ENCODE measurements at regions not wholly inside any gene's neighbourhood (a gene's known extent, or its start where the extent isn't known, plus 50 kb on each side); places are given as distances from the start of the nearest gene placed in this dataset.
A peak's percentile ranks its signal among the peaks of the same experiment; 100 is the strongest.

DNA sequence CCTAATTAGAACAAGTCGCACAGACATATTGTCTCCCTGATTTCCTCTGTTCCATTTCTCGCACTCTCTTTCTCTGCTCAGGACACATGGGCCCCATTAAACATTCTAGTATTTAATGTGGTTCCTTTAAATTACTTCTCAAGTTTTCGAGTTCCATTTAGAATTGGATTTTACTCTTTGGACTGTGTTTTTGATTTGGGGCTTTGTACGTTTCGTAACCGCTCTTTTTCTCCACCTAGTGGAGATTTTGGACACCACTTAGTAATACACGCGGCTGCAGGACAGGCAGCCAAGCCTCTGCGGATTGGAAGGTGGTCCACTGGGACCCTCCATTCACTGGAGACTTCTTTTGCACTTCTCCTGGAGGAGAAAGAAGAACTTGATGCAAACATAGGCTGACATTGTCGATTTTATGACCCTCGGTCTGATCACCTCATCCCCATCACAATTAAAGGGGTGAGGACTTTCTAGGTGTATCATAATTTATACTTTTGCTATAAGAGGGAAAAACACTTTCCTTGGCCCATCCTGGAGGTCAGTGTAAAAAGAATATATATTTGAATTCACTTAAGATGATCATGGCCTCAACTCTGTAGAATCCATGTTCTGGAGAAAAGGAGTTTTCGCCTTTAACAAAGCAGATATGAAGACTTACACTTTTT lies 85.7 kb downstream of the NOG start:
- Mint-ChIP-seq H3K36me3 (no peaks in the 10 kb centered on the region), H3K4me3 (peak overlapping the region in 3 of 4 donors; percentile 32 to 86 (median 78)), H3K27ac (peak overlapping the region in 1 of 3 donors; percentile 39), H3K9me3 (peaks cover 0 to 2% (median 0%) of the 10 kb centered on the region in 7 donors), H3K4me1 (peaks cover 5 to 33% (median 14%) of the 10 kb centered on the region in 4 donors), H3K27me3 (peaks cover 62% of the 10 kb centered on the region)
- no peaks in the 10 kb centered on the region for H3K36me3 ChIP-seq (ENCODE audit: control insufficient read depth, insufficient read depth, low read length)
- DNase-seq (peak in 2 of 3 donors; percentile 25 to 53), ATAC-seq (ENCODE audit: low read depth in 2 of 2) (peak; percentile 55 to 59)
- peaks cover 44% of the 10 kb centered on the region for H3K27me3 ChIP-seq (ENCODE audit: control insufficient read depth, insufficient read depth, low read length)
- no peaks in the 10 kb centered on the region for H3K9me3 ChIP-seq (ENCODE audit: control insufficient read depth in 2 of 2, low read length in 2 of 2)
- peaks cover 11% of the 10 kb centered on the region for H3K4me1 ChIP-seq (ENCODE audit: control insufficient read depth, insufficient read depth, low read length, poor library complexity, severe bottlenecking)
- H3K4me3 ChIP-seq (ENCODE audit: low read depth, low read length): peak overlapping the region; percentile 52
- H3K27ac ChIP-seq (ENCODE audit: insufficient read depth, low read length, poor library complexity, severe bottlenecking): no peak overlapping the region

DNA sequence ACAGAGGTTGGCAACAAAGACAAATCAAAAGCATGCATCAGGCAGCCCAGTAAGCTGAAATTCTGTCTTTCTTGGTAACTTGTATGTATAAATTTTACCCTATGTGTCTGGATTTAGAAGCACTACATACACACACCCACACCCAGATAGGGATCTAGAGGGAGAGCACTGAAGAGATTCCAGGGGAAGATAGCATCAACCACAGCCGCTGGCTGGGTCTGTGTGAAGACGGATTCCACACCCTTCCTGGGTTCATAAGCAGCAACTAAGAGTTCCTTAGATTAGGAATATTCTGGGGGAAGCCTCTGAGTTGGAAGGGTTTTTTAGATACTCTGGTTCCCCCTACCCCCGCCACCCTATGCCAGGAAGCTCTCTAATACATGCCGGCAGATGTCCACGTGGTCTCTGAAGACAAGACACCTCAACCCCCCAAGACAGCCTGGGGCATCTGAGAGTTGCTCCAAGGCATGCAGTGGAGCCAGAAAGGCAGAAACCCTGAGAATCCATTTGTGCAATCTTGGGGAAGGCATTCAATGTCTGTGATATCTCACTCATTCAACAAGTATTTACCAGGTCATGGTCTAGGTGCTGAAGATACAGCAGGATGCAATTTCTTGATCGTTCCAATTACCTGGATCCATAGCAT lies 86.4 kb downstream of the NOG start:
- H3K4me3 Mint-ChIP-seq: no peak overlapping the region
- no peak for ATAC-seq (ENCODE audit: low read depth in 2 of 2)
- H3K4me1 ChIP-seq (ENCODE audit: control insufficient read depth, insufficient read depth, low read length, poor library complexity, severe bottlenecking): peaks cover 11% of the 10 kb centered on the region

DNA sequence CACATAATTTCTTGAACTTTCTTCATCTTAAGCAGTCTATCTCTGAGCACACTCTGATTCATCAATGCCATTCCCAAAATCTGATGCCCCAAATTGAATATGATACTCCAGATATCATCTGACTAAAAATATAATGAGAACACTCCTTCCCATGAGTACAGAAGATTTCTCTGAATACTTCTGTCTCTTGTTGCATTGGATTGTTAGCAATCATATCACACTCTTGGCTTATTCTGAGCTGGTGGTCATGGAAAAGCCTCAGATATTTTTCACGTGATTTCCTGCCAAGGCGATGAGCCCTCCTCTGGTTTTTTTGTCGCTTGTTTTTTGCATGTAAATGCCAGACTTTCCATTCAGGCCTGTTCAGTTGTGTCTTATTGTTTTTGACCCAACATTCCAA lies 87.2 kb downstream of the NOG start:
- no peak for DNase-seq
- Histone ChIP-seq H3K9me3 (ENCODE audit: control insufficient read depth in 2 of 2, low read length in 2 of 2) (no peaks in the 10 kb centered on the region), H3K4me3 (ENCODE audit: low read depth, low read length) (no peak overlapping the region), H3K4me1 (ENCODE audit: control insufficient read depth, insufficient read depth, low read length, poor library complexity, severe bottlenecking) (peaks cover 11% of the 10 kb centered on the region), H3K27me3 (ENCODE audit: control insufficient read depth, insufficient read depth, low read length) (peaks cover 35% of the 10 kb centered on the region), H3K27ac (ENCODE audit: insufficient read depth, low read length, poor library complexity, severe bottlenecking) (no peak overlapping the region), H3K36me3 (ENCODE audit: control insufficient read depth, insufficient read depth, low read length) (no peaks in the 10 kb centered on the region)
- no peak for ATAC-seq (ENCODE audit: low read depth in 2 of 2)
- no peaks in the 10 kb centered on the region for H3K36me3 Mint-ChIP-seq
- peaks cover 5 to 33% (median 14%) of the 10 kb centered on the region in 4 donors for H3K4me1 Mint-ChIP-seq
- H3K27me3 Mint-ChIP-seq: peaks cover 53% of the 10 kb centered on the region
- no peak overlapping the region for H3K27ac Mint-ChIP-seq
- peak overlapping the region in 1 of 4 donors; percentile 13 for H3K4me3 Mint-ChIP-seq
- H3K9me3 Mint-ChIP-seq: peaks cover 0 to 2% (median 0%) of the 10 kb centered on the region in 7 donors

More for the DNA sequence above, 86.4 kb downstream of the NOG start:
- Mint-ChIP-seq H3K27ac (no peak overlapping the region), H3K36me3 (no peaks in the 10 kb centered on the region), H3K9me3 (peaks cover 0 to 2% (median 0%) of the 10 kb centered on the region in 7 donors), H3K27me3 (peaks cover 61% of the 10 kb centered on the region), H3K4me1 (peaks cover 5 to 33% (median 14%) of the 10 kb centered on the region in 4 donors)
- Histone ChIP-seq H3K27ac (ENCODE audit: insufficient read depth, low read length, poor library complexity, severe bottlenecking) (no peak overlapping the region), H3K9me3 (ENCODE audit: control insufficient read depth in 2 of 2, low read length in 2 of 2) (no peaks in the 10 kb centered on the region), H3K27me3 (ENCODE audit: control insufficient read depth, insufficient read depth, low read length) (peaks cover 40% of the 10 kb centered on the region), H3K4me3 (ENCODE audit: low read depth, low read length) (no peak overlapping the region), H3K36me3 (ENCODE audit: control insufficient read depth, insufficient read depth, low read length) (no peaks in the 10 kb centered on the region)
- no peak for DNase-seq

- Mint-ChIP-seq H3K27ac (no peak overlapping the region), H3K4me3 (no peak overlapping the region), H3K4me1 (peaks cover 5 to 28% (median 13%) of the 10 kb centered on the region in 4 donors), H3K36me3 (no peaks in the 10 kb centered on the region), H3K9me3 (peaks cover 0 to under 1% (median 0%) of the 10 kb centered on the region in 7 donors), H3K27me3 (peaks cover 46% of the 10 kb centered on the region)
- Histone ChIP-seq H3K9me3 (ENCODE audit: control insufficient read depth in 2 of 2, low read length in 2 of 2) (no peaks in the 10 kb centered on the region), H3K4me1 (ENCODE audit: control insufficient read depth, insufficient read depth, low read length, poor library complexity, severe bottlenecking) (peaks cover 11% of the 10 kb centered on the region), H3K27ac (ENCODE audit: insufficient read depth, low read length, poor library complexity, severe bottlenecking) (no peak overlapping the region), H3K4me3 (ENCODE audit: low read depth, low read length) (no peak overlapping the region), H3K36me3 (ENCODE audit: control insufficient read depth, insufficient read depth, low read length) (no peaks in the 10 kb centered on the region), H3K27me3 (ENCODE audit: control insufficient read depth, insufficient read depth, low read length) (peaks cover 25% of the 10 kb centered on the region)
- DNase-seq (peak in 1 of 3 donors; percentile 51), ATAC-seq (ENCODE audit: low read depth in 2 of 2) (peak in 1 of 2 donors; percentile 35)
Observed at GRCh38 chr17:56681561-56682266, 88.2 kb downstream of the NOG start.

DNA sequence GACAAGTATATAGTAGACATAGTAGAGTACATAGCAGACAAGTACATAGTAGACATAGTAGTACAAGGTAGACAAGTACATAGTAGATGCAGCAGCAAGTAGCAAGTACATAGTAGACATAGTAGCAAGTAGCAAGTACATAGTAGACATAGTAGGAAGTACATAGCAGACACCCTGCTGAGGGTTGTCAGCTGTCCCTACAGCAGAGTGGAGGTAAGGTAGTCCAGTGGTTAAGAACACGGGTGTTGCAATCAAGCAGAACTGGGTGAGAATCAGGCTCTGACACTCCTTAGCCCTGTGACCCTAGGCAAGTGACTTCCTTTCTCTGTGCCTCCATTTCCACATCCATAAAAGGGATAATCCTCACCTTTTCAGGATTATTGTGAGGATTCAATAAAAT lies 94.7 kb downstream of the NOG start:
- no peak for ATAC-seq (ENCODE audit: low read depth in 2 of 2)
- H3K36me3 ChIP-seq (ENCODE audit: control insufficient read depth, insufficient read depth, low read length): no peaks in the 10 kb centered on the region
- DNase-seq: no peak
- Mint-ChIP-seq H3K36me3 (no peaks in the 10 kb centered on the region), H3K4me3 (no peak overlapping the region), H3K9me3 (peaks cover 0 to 1% (median 0%) of the 10 kb centered on the region in 7 donors), H3K27me3 (peaks cover 9% of the 10 kb centered on the region), H3K27ac (no peak overlapping the region), H3K4me1 (no peaks in the 10 kb centered on the region)
- no peak overlapping the region for H3K4me3 ChIP-seq (ENCODE audit: low read depth, low read length)
- no peak overlapping the region for H3K27ac ChIP-seq (ENCODE audit: insufficient read depth, low read length, poor library complexity, severe bottlenecking)
- H3K9me3 ChIP-seq (ENCODE audit: control insufficient read depth in 2 of 2, low read length in 2 of 2): no peaks in the 10 kb centered on the region
- peaks cover 7% of the 10 kb centered on the region for H3K27me3 ChIP-seq (ENCODE audit: control insufficient read depth, insufficient read depth, low read length)
- H3K4me1 ChIP-seq (ENCODE audit: control insufficient read depth, insufficient read depth, low read length, poor library complexity, severe bottlenecking): no peaks in the 10 kb centered on the region

DNA sequence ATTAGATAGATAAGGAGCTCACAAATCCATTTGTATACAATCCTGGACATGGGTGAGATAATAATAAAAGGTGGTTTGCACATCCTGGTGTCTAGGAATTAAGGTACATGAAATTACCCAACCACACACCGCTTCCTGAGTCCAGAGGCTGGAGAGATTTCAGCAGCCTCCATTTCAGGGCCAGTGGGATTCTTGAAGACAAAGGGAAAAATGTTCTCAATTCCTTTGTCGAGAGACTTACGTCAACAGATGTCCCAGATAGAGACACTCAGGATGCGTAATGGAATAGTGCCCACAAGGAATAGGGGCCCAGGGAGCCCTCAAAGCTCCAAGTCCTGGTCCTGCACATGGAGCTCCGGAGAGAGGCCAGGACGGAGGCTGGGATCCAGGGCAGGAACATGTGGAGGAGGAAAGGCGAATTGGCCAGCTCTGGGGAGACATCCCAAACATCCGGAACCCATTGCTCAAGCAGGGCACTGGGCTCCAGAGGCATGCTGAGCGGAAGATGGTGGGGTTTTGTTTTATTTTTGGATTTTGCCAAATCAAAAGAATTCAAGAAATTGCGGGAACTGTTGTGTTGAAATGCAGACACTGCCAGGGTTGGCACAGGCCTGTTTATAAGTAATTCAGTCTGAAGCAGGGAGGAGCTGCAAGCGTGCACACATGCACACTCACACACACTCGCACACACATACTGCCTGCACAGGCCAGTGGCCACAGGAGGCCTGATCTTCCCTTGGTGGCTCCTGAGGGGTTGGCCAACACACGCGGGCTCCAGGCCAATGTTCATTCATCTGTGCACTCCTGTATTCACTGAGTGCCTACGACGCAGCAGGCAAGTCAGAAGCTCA lies 97.2 kb downstream of the NOG start:
- Mint-ChIP-seq H3K9me3 (peaks cover 0 to 1% (median 0%) of the 10 kb centered on the region in 7 donors), H3K27me3 (no peaks in the 10 kb centered on the region), H3K4me3 (no peak overlapping the region)

DNA sequence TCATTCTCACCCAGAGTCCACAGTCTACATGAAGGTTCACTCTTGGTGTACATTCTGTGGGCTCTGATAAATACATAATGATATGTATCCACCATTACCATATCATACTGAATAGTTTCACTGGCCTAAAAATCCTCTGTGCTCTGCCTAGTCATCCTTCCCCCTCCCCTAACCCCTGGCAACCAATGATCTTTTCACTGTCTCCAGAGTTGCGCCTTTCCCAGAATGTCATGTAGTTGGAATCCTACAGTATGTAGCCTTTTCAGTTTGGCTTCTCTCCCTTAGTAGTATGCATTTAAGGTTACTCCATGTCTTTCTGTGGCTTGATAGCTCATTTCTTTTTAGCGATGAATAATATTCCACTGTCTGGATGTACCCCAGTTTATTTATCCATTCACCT lies 101.3 kb downstream of the NOG start:
- no peak for ATAC-seq (ENCODE audit: low read depth in 2 of 2)

More for the DNA sequence above, 97.2 kb downstream of the NOG start:
- ATAC-seq (ENCODE audit: low read depth in 2 of 2) (no peak), DNase-seq (no peak)
- H3K4me1 Mint-ChIP-seq: no peaks in the 10 kb centered on the region
- H3K4me3 ChIP-seq (ENCODE audit: low read depth, low read length): no peak overlapping the region
- H3K27ac Mint-ChIP-seq: no peak overlapping the region
- peaks cover 6% of the 10 kb centered on the region for H3K27me3 ChIP-seq (ENCODE audit: control insufficient read depth, insufficient read depth, low read length)
- no peaks in the 10 kb centered on the region for H3K9me3 ChIP-seq (ENCODE audit: control insufficient read depth in 2 of 2, low read length in 2 of 2)
- H3K36me3 ChIP-seq (ENCODE audit: control insufficient read depth, insufficient read depth, low read length): no peaks in the 10 kb centered on the region
- no peak overlapping the region for H3K27ac ChIP-seq (ENCODE audit: insufficient read depth, low read length, poor library complexity, severe bottlenecking)
- H3K4me1 ChIP-seq (ENCODE audit: control insufficient read depth, insufficient read depth, low read length, poor library complexity, severe bottlenecking): no peaks in the 10 kb centered on the region
- no peaks in the 10 kb centered on the region for H3K36me3 Mint-ChIP-seq

More for the DNA sequence above, 101.3 kb downstream of the NOG start:
- peaks cover 8% of the 10 kb centered on the region for H3K27me3 Mint-ChIP-seq
- H3K36me3 Mint-ChIP-seq: no peaks in the 10 kb centered on the region
- H3K9me3 Mint-ChIP-seq: no peaks in the 10 kb centered on the region
- H3K27ac Mint-ChIP-seq: no peak overlapping the region
- H3K4me1 Mint-ChIP-seq: peaks cover 0 to 2% (median 0%) of the 10 kb centered on the region in 4 donors
- no peak overlapping the region for H3K4me3 ChIP-seq (ENCODE audit: low read depth, low read length)
- no peaks in the 10 kb centered on the region for H3K9me3 ChIP-seq (ENCODE audit: control insufficient read depth in 2 of 2, low read length in 2 of 2)
- H3K27ac ChIP-seq (ENCODE audit: insufficient read depth, low read length, poor library complexity, severe bottlenecking): no peak overlapping the region
- H3K27me3 ChIP-seq (ENCODE audit: control insufficient read depth, insufficient read depth, low read length): peaks cover 3% of the 10 kb centered on the region
- no peaks in the 10 kb centered on the region for H3K4me1 ChIP-seq (ENCODE audit: control insufficient read depth, insufficient read depth, low read length, poor library complexity, severe bottlenecking)
- DNase-seq: no peak
- H3K4me3 Mint-ChIP-seq: no peak overlapping the region
- no peaks in the 10 kb centered on the region for H3K36me3 ChIP-seq (ENCODE audit: control insufficient read depth, insufficient read depth, low read length)
